Subcutaneous abdominal adipose tissue (tissue), 5 donors: ENCODE measurements at regions not wholly inside any gene's neighbourhood (a gene's known extent, or its start where the extent isn't known, plus 50 kb on each side); places are given as distances from the start of the nearest gene placed in this dataset.

Source experiments
- H3K27ac ChIP-seq: one replicate; pipeline ENCODE4 v1.7.0; 2013; ENCODE audit warnings: low read depth, mild to moderate bottlenecking, inconsistent platforms, low read length, moderate library complexity
- H3K27me3 ChIP-seq, 5 donors: one replicate each; pipeline ENCODE4 v1.7.0; 2013; ENCODE audit warnings: low read length in 5 of 5, inconsistent platforms in 1 of 5; ENCODE audit not compliant: control insufficient read depth in 5 of 5, insufficient read depth in 4 of 5
- H3K36me3 ChIP-seq, 5 donors: one replicate each; pipeline ENCODE4 v1.7.0; 2013; ENCODE audit warnings: low read length in 5 of 5; ENCODE audit not compliant: control insufficient read depth in 5 of 5, insufficient read depth in 5 of 5
- H3K4me1 ChIP-seq, 5 donors: one replicate each; pipeline ENCODE4 v1.7.0; 2013; ENCODE audit warnings: low read length in 5 of 5, mild to moderate bottlenecking in 3 of 5, moderate library complexity in 1 of 5; ENCODE audit not compliant: control insufficient read depth in 5 of 5, insufficient read depth in 5 of 5
- H3K4me3 ChIP-seq, 5 donors: one replicate each; pipeline ENCODE4 v1.7.0; 2013; ENCODE audit warnings: low read length in 5 of 5, low read depth in 1 of 5
- H3K9ac ChIP-seq, 5 donors: one replicate each; pipeline ENCODE4 v1.7.0; 2013; ENCODE audit warnings: low read length in 5 of 5, mild to moderate bottlenecking in 4 of 5, moderate library complexity in 3 of 5
- H3K9me3 ChIP-seq, 5 donors: one replicate each; pipeline ENCODE4 v1.7.0; 2013; ENCODE audit warnings: low read length in 5 of 5; ENCODE audit not compliant: control insufficient read depth in 5 of 5
- donor health status: healthy.
- donor health status: healthy.
- donor health status: healthy.
- donor health status: healthy.
- donor health status: healthy.

- no peaks in the 10 kb centered on the region for H3K36me3 ChIP-seq
- no peak overlapping the region for H3K9ac ChIP-seq
- no peaks in the 10 kb centered on the region for H3K9me3 ChIP-seq
- peaks cover 0 to 19% (median 10%) of the 10 kb centered on the region in 5 donors for H3K4me1 ChIP-seq
- H3K27ac ChIP-seq = no peak overlapping the region
- H3K4me3 ChIP-seq = peak overlapping the region in 1 of 5 donors; percentile 42
- H3K27me3 ChIP-seq = no peaks in the 10 kb centered on the region
These were observed 57.3 kb upstream of the CREB1 start for GRCh38 chr2:207472343-207473048.

- H3K9me3 ChIP-seq = no peaks in the 10 kb centered on the region
- no peaks in the 10 kb centered on the region for H3K27me3 ChIP-seq
- H3K4me1 ChIP-seq = peaks cover 0 to 19% (median 10%) of the 10 kb centered on the region in 5 donors
- no peak overlapping the region for H3K27ac ChIP-seq
- H3K9ac ChIP-seq = no peak overlapping the region
- no peaks in the 10 kb centered on the region for H3K36me3 ChIP-seq
- peak overlapping the region in 2 of 5 donors; percentile 26 to 42 for H3K4me3 ChIP-seq
These were observed 56.5 kb upstream of the CREB1 start for GRCh38 chr2:207473049-207473930.

GRCh38 chr2:207473931-207474235 is 55.9 kb upstream of the CREB1 start:
- Histone ChIP-seq H3K36me3 (no peaks in the 10 kb centered on the region), H3K9me3 (no peaks in the 10 kb centered on the region), H3K4me3 (no peak overlapping the region), H3K4me1 (peaks cover 0 to 19% (median 10%) of the 10 kb centered on the region in 5 donors), H3K27me3 (no peaks in the 10 kb centered on the region), H3K27ac (no peak overlapping the region), H3K9ac (no peak overlapping the region)

- H3K4me1 ChIP-seq = peaks cover 0 to 23% (median 10%) of the 10 kb centered on the region in 5 donors
- H3K27ac ChIP-seq = no peak overlapping the region
- no peak overlapping the region for H3K9ac ChIP-seq
- no peaks in the 10 kb centered on the region for H3K27me3 ChIP-seq
- H3K9me3 ChIP-seq = no peaks in the 10 kb centered on the region
- H3K36me3 ChIP-seq = no peaks in the 10 kb centered on the region
- H3K4me3 ChIP-seq = no peak overlapping the region
These were observed 54.8 kb upstream of the CREB1 start for GRCh38 chr2:207474863-207475485.

GRCh38 chr2:207475546-207475945 is 54.2 kb upstream of the CREB1 start:
- Histone ChIP-seq H3K27ac (no peak overlapping the region), H3K36me3 (no peaks in the 10 kb centered on the region), H3K4me3 (no peak overlapping the region), H3K9ac (no peak overlapping the region), H3K9me3 (no peaks in the 10 kb centered on the region), H3K27me3 (no peaks in the 10 kb centered on the region), H3K4me1 (peaks cover 0 to 23% (median 10%) of the 10 kb centered on the region in 5 donors)

GRCh38 chr2:207477896-207478295 is 51.9 kb upstream of the CREB1 start:
- Histone ChIP-seq H3K4me3 (no peak overlapping the region), H3K27me3 (no peaks in the 10 kb centered on the region), H3K4me1 (peaks cover 0 to 21% (median 11%) of the 10 kb centered on the region in 5 donors)

GRCh38 chr2:207478572-207478971 is 51.2 kb upstream of the CREB1 start:
- Histone ChIP-seq H3K9ac (no peak overlapping the region), H3K4me1 (peaks cover 0 to 18% (median 8%) of the 10 kb centered on the region in 5 donors), H3K27ac (no peak overlapping the region), H3K36me3 (no peaks in the 10 kb centered on the region), H3K9me3 (no peaks in the 10 kb centered on the region), H3K27me3 (no peaks in the 10 kb centered on the region), H3K4me3 (no peak overlapping the region)

More at GRCh38 chr2:207477896-207478295, 51.9 kb upstream of the CREB1 start:
- Histone ChIP-seq H3K9ac (no peak overlapping the region), H3K36me3 (no peaks in the 10 kb centered on the region), H3K9me3 (no peaks in the 10 kb centered on the region), H3K27ac (no peak overlapping the region)

GRCh38 chr2:207479198-207479785 is 50.5 kb upstream of the CREB1 start:
- Histone ChIP-seq H3K27ac (no peak overlapping the region), H3K27me3 (no peaks in the 10 kb centered on the region), H3K4me3 (no peak overlapping the region), H3K4me1 (peaks cover 0 to 18% (median 7%) of the 10 kb centered on the region in 5 donors), H3K9me3 (no peaks in the 10 kb centered on the region), H3K36me3 (no peaks in the 10 kb centered on the region), H3K9ac (no peak overlapping the region)
